Heart left ventricle (tissue), 16 donors: ENCODE measurements at regions not wholly inside any gene's neighbourhood (a gene's known extent, or its start where the extent isn't known, plus 50 kb on each side); places are given as distances from the start of the nearest gene placed in this dataset.

Experiments
- ATAC-seq, 4 donors: fragments of 200-7000 bp; cut with Tn5 transposase; one replicate each; pipeline ENCODE4 v1.9.1; 2020 to 2022; ENCODE audit warnings: moderate library complexity in 4 of 4, mild to moderate bottlenecking in 3 of 4, moderate number of reproducible peaks in 1 of 4
- DNase-seq, 5 donors: peaks; one replicate each; pipeline ENCODE4 v3.0.0-alpha.2; 2020
- H3K27ac ChIP-seq, 12 donors: fragments of 200-600 bp; sonication (generic) in 4 of 12; one replicate each; pipeline versions ENCODE4 v1.5.0 to v1.8.0; 2016 to 2022; ENCODE audit warnings: mild to moderate bottlenecking in 2 of 12
- H3K27me3 ChIP-seq, 9 donors: fragments of 200-600 bp; sonication (generic) in 2 of 9; one replicate each; pipeline versions ENCODE4 v1.5.1 to v1.8.0; 2016 to 2022; ENCODE audit warnings: mild to moderate bottlenecking in 3 of 9
- H3K36me3 ChIP-seq, 9 donors: fragments of 200-600 bp; sonication (generic) in 2 of 9; one replicate each; pipeline versions ENCODE4 v1.5.0 to v1.8.0; 2018 to 2022; ENCODE audit warnings: mild to moderate bottlenecking in 2 of 9
- H3K4me1 ChIP-seq, 12 donors: fragments of 200-600 bp; sonication (generic) in 4 of 12; one replicate each; pipeline versions ENCODE4 v1.5.0 to v1.8.0; 2016 to 2022; ENCODE audit warnings: mild to moderate bottlenecking in 3 of 12
- H3K4me3 ChIP-seq, 12 donors: fragments of 200-600 bp; sonication (generic) in 4 of 12; one replicate each; pipeline versions ENCODE4 v1.5.0 to v1.8.0; 2017 to 2022; ENCODE audit warnings: mild to moderate bottlenecking in 9 of 12, moderate library complexity in 4 of 12
- H3K9me3 ChIP-seq, 12 donors: fragments of 200-600 bp; sonication (generic) in 4 of 12; one replicate each; pipeline versions ENCODE4 v1.5.0 to v1.8.0; 2016 to 2022; ENCODE audit warnings: mild to moderate bottlenecking in 1 of 12
- CTCF ChIP-seq, 12 donors: fragments of 200-600 bp; sonication (generic) in 4 of 12; IDR thresholded peaks; one replicate each; pipeline versions ENCODE4 v1.5.0 to v1.8.0; 2018 to 2022; ENCODE audit warnings: antibody characterized with exemption in 12 of 12, mild to moderate bottlenecking in 5 of 12
- POLR2A ChIP-seq, 2 donors: fragments of 450-650 bp; IDR thresholded peaks; one replicate each; pipeline ENCODE4 v1.6.1; 2017; ENCODE audit warnings: antibody characterized with exemption in 2 of 2, mild to moderate bottlenecking in 2 of 2, moderate library complexity in 2 of 2
- WGBS, 4 donors: extraction: QIAGEN DNeasy Blood & Tissue Kit in 2 of 4; methylation state at CpG; one replicate each; pipeline versions ENCODE4 v1.1.5 to v1.1.7; 2013 to 2018; 5-methylcytosine and 5-hydroxymethylcytosine counted together
- intact Hi-C, 10 donors: fragments of 100-400 bp; cut with DNase I; formaldehyde crosslinking; loops; one replicate each; pipeline versions ENCODE4 v1.11.1 to v1.14.2; 2022
- donor health status: ischemic (EF 13 %, LVEDD 7.1; RV severe dilation, severe dysfunction).
- donor health status: healthy with polysubstance abuse.
- donor health status: DM: no; HTN: yes; CAD: no.
- donor health status: DM: no; HTN: no; CAD: no.
- donor health status: ischemic (EF 25% LVEDD 6.9; RV normal size, moderate dysfunction).
- donor health status: ischemic (EF 25% LVEDD 5.7; RV mildly dilated, moderate dysfunction).
- donor health status: healthy.
- donor health status: DM: yes; HTN: yes; CAD: no.
- donor health status: ischemic (EF 35%, LVEDD 5.7; RV mildly dilated, moderate dysfunction).
- donor health status: nonischemic (EF 11% LVEDD 7.7; RV severe dilation, severe dysfunction).
- donor health status: DM: yes; HTN: yes; CAD: no.
- donor health status: PGD.
- donor health status: ischemic (EF 29% LVEDD 5.4; RV normal size, mild dysfunction).
- donor health status: nonischemic (EF 23%, LVEDD 6.1; RV moderate dilation, normal function).

- ATAC-seq, result peak in 3 of 4 donors; percentile 66 to 73 (median 71)
- no peak for DNase-seq
- TF ChIP-seq CTCF (IDR thresholded peaks at IDR 0.05), result no peak
- TF ChIP-seq POLR2A (IDR thresholded peaks at IDR 0.05), result no peak
- 55 to 66% (median 65%) methylated on average over 5 of the region's 5 CpGs for WGBS, 4 donors
- H3K27ac ChIP-seq, result peak overlapping the region in 4 of 12 donors; percentile 22 to 37 (median 31)
- H3K9me3 ChIP-seq, result no peaks in the 10 kb centered on the region
- peaks cover 0 to 10% (median 0%) of the 10 kb centered on the region in 12 donors for H3K4me1 ChIP-seq
- H3K4me3 ChIP-seq, result no peak overlapping the region
- intact Hi-C loops, result no loop called here
- H3K27me3 ChIP-seq, result no peaks in the 10 kb centered on the region
- H3K36me3 ChIP-seq, result no peaks in the 10 kb centered on the region
These were observed 202.5 kb upstream of the DDHD1 start for GRCh38 chr14:53355581-53356112.

GRCh38 chr14:53354336-53354735 lies 201.2 kb upstream of the DDHD1 start:
- intact Hi-C loops, result no loop called here
- Histone ChIP-seq H3K4me3 (no peak overlapping the region), H3K9me3 (no peaks in the 10 kb centered on the region), H3K27me3 (no peaks in the 10 kb centered on the region), H3K27ac (no peak overlapping the region), H3K36me3 (no peaks in the 10 kb centered on the region), H3K4me1 (peaks cover 0 to 10% (median 0%) of the 10 kb centered on the region in 12 donors)
- ATAC-seq, result no peak
- DNase-seq, result no peak
- TF ChIP-seq CTCF (IDR thresholded peaks at IDR 0.05) (no peak), POLR2A (IDR thresholded peaks at IDR 0.05) (no peak)

- Histone ChIP-seq H3K4me1 (peaks cover 0 to 8% (median 0%) of the 10 kb centered on the region in 12 donors), H3K9me3 (no peaks in the 10 kb centered on the region), H3K4me3 (no peak overlapping the region), H3K27me3 (no peaks in the 10 kb centered on the region), H3K27ac (no peak overlapping the region), H3K36me3 (no peaks in the 10 kb centered on the region)
- TF ChIP-seq POLR2A (IDR thresholded peaks at IDR 0.05) (no peak), CTCF (IDR thresholded peaks at IDR 0.05) (no peak)
- no peak for ATAC-seq
- intact Hi-C loops, result no loop called here
- no peak for DNase-seq
These were observed 197.7 kb upstream of the DDHD1 start for GRCh38 chr14:53350866-53351265.

GRCh38 chr14:53350429-53350828 lies 197.3 kb upstream of the DDHD1 start:
- no peaks in the 10 kb centered on the region for H3K36me3 ChIP-seq
- H3K9me3 ChIP-seq, result no peaks in the 10 kb centered on the region
- ATAC-seq, result no peak
- 93 to 99% (median 95%) methylated on average over 2 of the region's 2 CpGs for WGBS, 4 donors
- no peak for DNase-seq
- no peak overlapping the region for H3K27ac ChIP-seq
- no peak overlapping the region for H3K4me3 ChIP-seq
- H3K27me3 ChIP-seq, result no peaks in the 10 kb centered on the region
- intact Hi-C loops, result no loop called here
- TF ChIP-seq CTCF (IDR thresholded peaks at IDR 0.05), result no peak
- no peak for TF ChIP-seq POLR2A (IDR thresholded peaks at IDR 0.05)
- peaks cover 0 to 3% (median 0%) of the 10 kb centered on the region in 12 donors for H3K4me1 ChIP-seq
